ENCODE measurements at regions not wholly inside any gene's neighbourhood (a gene's known extent, or its start where the extent isn't known, plus 50 kb on each side); places are given as distances from the start of the nearest gene placed in this dataset.
"Not testable (repeated sequence)": the region's sequence is repeated elsewhere in the genome, so short reads cannot be mapped to it uniquely, and the experiment has no call there.

GRCh38 chr3:159749406-159749805 lies 239.2 kb upstream of the IL12A start:
- intact Hi-C loops (cut with micrococcal nuclease): no loop called here
- DNase-seq (no peak), ATAC-seq (no peak)

DNA sequence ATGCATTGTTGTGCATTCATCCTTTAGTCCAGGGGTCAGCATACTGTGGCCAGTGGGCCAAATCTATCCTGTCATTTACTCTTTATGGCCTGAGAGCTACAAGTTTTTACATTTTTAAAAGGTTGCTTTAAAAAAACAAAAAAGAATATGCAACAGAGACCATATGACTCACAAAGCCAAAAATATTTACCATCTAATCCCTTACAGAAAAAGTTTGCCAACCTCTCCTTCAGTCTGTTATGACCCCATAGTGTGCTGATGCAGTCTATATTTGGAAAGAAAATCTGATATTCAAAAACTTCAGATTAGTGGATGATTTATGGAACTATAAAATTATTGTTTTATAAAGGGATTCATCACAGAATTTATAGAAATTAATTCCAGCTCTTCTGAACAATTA lies 237.5 kb upstream of the IL12A start:
- intact Hi-C loops (cut with micrococcal nuclease): no loop called here
- ATAC-seq (no peak), DNase-seq (no peak)

- ATAC-seq (no peak), DNase-seq (no peak)
- intact Hi-C loops (cut with micrococcal nuclease): no loop called here
Observed at GRCh38 chr3:159751752-159752151, 236.9 kb upstream of the IL12A start.

GRCh38 chr3:159756279-159757207 lies 232.1 kb upstream of the IL12A start:
- intact Hi-C loops (cut with micrococcal nuclease); DNase-seq; ATAC-seq: not testable (repeated sequence)

DNA sequence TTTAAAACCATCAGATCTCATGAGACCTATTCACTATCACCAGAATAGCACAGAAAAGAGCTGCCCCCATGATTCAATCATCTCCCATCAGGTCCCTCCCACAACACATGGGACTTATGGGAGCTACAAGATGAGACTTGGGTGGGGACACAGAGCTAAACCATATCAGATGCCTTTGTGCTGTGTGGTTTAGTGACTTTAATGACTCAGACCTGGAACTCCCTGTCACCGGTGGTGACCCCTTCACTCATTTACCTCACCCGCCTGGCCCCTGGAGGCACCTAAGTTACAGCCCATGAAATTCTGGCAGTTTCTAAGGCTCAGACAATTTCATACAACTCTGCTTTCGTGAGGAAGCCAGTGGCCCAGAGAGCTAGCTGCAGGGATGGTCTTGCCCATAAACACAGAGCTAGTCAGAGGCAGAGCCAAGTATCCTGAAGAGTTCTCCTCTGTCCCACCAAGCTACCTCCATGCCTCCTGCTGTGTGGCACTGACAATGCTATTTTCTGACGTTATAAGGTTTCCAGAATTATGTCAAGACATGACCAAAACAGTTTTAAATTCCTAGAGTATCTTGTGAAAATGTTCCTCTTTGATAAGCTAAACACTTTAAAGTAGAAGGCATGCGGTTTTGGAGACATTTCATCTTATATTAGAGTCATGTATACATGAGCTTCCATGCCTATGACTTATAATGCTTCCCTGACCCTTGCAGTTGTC lies 231.1 kb upstream of the IL12A start:
- intact Hi-C loops (cut with micrococcal nuclease): no loop called here
- DNase-seq (no peak), ATAC-seq (no peak)

DNA sequence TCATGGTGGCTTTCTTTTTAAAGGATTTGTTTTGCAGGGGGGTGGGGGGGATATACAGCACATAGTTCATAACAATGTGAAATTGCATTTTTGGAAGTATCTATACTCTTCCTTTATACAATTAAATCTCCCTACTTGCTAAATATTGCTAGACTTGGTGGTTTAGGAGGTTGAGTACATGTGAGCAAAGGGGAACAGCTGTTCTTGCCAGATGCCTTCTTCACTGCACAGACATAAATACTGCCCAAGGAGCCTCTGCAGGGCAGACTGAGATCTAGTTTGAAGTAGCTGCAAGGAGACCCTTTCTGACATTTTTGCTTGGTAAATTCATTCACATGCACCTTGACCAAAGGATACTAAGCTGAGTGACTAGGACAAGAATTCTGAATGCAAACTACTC lies 228.6 kb upstream of the IL12A start:
- intact Hi-C loops (cut with micrococcal nuclease): no loop called here
- DNase-seq (no peak), ATAC-seq (no peak)

GRCh38 chr3:159761369-159761768 lies 227.3 kb upstream of the IL12A start:
- ATAC-seq: no peak
- intact Hi-C loops (cut with micrococcal nuclease): no loop called here
- DNase-seq: peak; percentile 54

GRCh38 chr3:159761848-159762635 lies 226.6 kb upstream of the IL12A start:
- no peak for ATAC-seq
- DNase-seq: no peak
- intact Hi-C loops (cut with micrococcal nuclease): no loop called here

DNA sequence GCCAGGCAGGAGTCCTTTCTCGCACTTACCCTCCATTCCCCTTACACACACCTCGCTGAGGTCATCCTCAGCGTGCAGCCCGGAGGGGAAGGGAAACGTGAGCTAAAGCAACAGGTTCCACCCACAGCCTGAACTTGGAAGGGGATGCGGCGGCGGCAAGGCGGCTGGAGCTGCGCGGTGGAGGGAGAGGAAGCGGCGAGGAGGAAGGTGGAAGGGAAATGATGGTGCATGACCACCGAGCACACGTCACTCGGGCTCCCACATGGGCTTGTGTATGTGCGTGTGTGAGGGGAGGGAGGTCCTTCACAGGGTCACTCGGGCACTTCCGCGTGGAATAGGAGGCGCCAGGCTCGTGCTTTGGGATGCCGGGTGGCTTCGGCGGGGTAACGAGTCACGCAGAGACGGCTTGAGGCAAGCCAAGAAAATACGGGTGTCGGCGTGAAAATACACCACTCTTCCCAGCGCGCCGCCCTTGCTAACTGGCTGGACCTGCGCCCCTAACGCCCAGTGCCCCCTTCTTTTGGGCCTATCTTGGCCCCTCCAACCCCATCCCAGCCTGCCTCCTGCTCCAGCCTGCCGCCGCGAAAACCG lies 225.5 kb upstream of the IL12A start:
- intact Hi-C loops (cut with micrococcal nuclease): no loop called here
- ATAC-seq (peak; percentile 40), DNase-seq (peak; percentile 76)

DNA sequence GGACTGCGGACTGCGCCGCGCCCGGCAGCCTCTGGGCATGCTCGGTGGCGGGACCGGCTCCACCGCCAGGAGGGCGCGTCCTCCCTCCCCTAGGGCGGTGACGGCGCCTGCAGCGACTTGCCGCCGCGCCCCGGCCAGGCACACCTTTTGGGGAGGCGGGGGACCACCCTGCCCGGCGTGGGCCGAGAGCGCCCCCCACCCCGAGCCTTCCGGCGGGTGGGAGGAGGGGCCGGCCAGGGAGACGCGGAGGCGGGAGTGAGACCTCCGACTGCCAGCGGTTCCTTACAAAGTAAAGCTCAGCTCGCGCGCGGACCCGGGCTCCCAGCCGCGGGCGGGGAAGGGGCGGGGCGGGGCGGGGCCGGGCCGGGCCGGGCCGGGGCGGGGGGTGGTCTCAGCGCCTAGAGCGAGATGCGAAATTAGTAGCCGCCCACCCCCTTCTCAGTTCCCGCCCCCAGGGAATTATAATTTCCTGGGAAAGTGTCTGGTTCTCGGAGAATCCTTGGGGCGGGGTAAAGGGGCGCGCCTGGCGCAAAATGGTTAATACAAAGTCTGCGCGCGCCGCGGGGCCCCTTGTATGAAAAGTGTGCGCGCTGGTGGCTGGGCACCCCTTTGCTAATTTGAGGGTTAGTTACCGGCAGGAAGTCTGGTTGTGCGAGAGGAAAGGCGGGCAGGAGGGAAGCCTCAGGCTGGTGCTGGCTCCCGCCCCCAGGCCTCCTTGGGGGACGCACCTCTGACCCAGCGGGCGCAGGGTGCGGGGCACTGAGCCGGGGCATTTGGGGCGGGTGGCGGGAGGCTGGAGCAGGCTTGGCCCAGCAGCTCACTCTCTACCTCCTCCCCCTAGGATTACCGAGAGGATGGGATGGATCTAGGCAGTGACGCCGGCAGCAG lies 224.8 kb upstream of the IL12A start:
- ATAC-seq: peak; percentile 81
- peak; percentile 90 for DNase-seq
- intact Hi-C loops (cut with micrococcal nuclease): no loop called here

DNA sequence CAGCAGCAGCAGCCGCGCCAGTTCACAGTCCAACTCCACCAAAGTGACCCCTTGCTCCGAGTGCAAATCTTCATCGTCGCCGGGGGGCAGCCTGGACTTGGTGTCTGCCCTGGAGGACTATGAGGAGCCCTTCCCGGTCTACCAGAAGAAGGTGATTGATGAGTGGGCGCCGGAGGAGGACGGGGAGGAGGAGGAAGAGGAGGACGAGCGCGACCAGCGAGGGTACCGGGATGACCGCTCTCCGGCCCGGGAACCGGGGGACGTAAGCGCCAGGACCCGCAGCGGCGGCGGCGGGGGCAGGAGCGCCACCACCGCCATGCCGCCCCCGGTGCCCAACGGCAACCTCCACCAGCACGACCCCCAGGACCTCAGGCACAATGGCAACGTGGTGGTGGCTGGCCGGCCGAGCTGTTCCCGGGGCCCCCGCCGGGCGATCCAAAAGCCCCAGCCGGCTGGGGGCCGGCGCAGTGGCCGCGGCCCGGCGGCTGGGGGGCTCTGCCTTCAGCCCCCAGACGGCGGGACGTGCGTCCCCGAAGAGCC lies 224.1 kb upstream of the IL12A start:
- ATAC-seq (no peak), DNase-seq (no peak)
- intact Hi-C loops (cut with micrococcal nuclease): loop anchor here (5.0 kb wide), 1 partner anchor 38 kb away; no protein-coding TSS in a partner anchor

DNA sequence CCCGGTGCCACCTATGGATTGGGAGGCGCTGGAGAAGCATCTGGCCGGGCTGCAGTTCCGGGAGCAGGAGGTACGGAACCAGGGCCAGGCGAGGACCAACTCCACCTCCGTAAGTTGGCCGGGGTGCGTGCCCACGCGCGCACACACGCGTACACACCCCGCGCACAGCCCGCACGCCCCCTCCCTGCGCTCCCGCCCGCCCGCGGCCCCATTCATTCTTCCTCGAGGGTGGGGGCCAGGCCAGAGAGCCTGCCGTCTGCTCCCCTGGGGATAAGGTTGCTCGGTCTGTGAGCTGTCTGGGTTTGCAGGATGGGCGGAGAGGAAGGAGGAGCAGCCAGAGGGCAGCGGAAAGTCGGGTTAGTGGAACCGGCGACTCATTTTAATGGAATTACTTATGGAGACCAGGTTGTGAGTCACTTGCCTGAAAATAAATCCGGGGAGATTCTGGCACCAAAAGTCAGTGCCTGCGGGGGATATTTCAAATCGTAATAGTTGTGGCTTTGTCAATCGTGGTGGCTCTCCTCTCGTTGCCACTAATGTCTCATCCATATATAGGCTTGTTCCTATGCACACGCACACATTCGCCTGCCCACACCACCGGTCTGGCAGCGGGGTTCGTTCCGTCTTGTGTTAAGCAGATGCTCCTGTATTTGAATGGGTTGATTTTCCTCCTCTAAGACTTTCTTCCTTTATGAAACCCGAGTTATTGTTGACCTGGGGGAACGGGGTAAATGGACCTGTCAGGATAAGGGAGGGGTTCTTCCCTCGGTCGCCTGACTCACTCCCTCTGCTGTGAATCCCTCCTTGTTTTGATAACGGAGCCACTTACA lies 223.4 kb upstream of the IL12A start:
- peak; percentile 76 for DNase-seq
- ATAC-seq: peak; percentile 53
- intact Hi-C loops (cut with micrococcal nuclease): loop anchor here (5.0 kb wide), 1 partner anchor 37 kb away; no protein-coding TSS in a partner anchor

- ATAC-seq (peak; percentile 27), DNase-seq (no peak)
- intact Hi-C loops (cut with micrococcal nuclease): loop anchor here (5.0 kb wide), 1 partner anchor 36 kb away; no protein-coding TSS in a partner anchor
Observed at GRCh38 chr3:159765860-159766294, 222.8 kb upstream of the IL12A start.

- intact Hi-C loops (cut with micrococcal nuclease): loop anchor here (5.0 kb wide), 1 partner anchor 36 kb away; no protein-coding TSS in a partner anchor
- DNase-seq: no peak
- ATAC-seq: no peak
Observed at GRCh38 chr3:159766563-159767185, 222.0 kb upstream of the IL12A start.

GRCh38 chr3:159770998-159771397 lies 217.6 kb upstream of the IL12A start:
- DNase-seq: no peak
- ATAC-seq: no peak
- intact Hi-C loops (cut with micrococcal nuclease): no loop called here

- no peak for DNase-seq
- no peak for ATAC-seq
- intact Hi-C loops (cut with micrococcal nuclease): no loop called here
Observed at GRCh38 chr3:159771865-159772611, 216.6 kb upstream of the IL12A start.

Measured in left ventricle myocardium superior (tissue), 1 donor.